Activated B cell treated with CpG ODN at 0.5 μM for 24 hours (primary cell): ENCODE measurements at regions not wholly inside any gene's neighbourhood (a gene's known extent, or its start where the extent isn't known, plus 50 kb on each side); places are given as distances from the start of the nearest gene placed in this dataset.

Source experiments
- ATAC-seq: fragments of 200-7000 bp; cut with Tn5 transposase; one replicate; pipeline ENCODE4 v1.10.0; 2021; ENCODE audit warnings: low read depth, mild to moderate bottlenecking, moderate library complexity
- CTCF ChIA-PET: fragments of 350-600 bp; sonication (Branson Sonifier 250); formaldehyde crosslinking; loops from one replicate; lab custom pipeline; 2021; ENCODE audit warnings: antibody characterized with exemption; lab: Charles Lee
- POLR2A ChIA-PET: fragments of 350-600 bp; sonication (Branson Sonifier 250); formaldehyde crosslinking; loops from one replicate; lab custom pipeline; 2021; ENCODE audit warnings: antibody characterized with exemption; lab: Charles Lee
- DNase-seq: peaks from one replicate; pipeline ENCODE4 v3.0.0; 2022
- H3K27ac Mint-ChIP-seq: one replicate; pipeline ENCODE4 v1.8.0; 2020; ENCODE audit warnings: mixed read lengths
- H3K27me3 Mint-ChIP-seq: one replicate; pipeline ENCODE4 v1.8.0; 2021; ENCODE audit warnings: mixed read lengths
- H3K36me3 Mint-ChIP-seq: one replicate; pipeline ENCODE4 v1.8.0; 2021; ENCODE audit warnings: low read depth, mixed read lengths
- H3K4me1 Mint-ChIP-seq: one replicate; pipeline ENCODE4 v1.8.0; 2021; ENCODE audit warnings: mixed read lengths
- H3K4me3 Mint-ChIP-seq: one replicate; pipeline ENCODE4 v1.8.0; 2020; ENCODE audit warnings: mild to moderate bottlenecking, mixed read lengths
- H3K9me3 Mint-ChIP-seq: one replicate; pipeline ENCODE4 v1.8.0; 2020; ENCODE audit warnings: mixed read lengths
- CTCF ChIP-seq: fragments of 200-600 bp; IDR thresholded peaks from one replicate; pipeline ENCODE4 v1.8.0; 2022; ENCODE audit warnings: antibody characterized with exemption, mild to moderate bottlenecking
- intact Hi-C: fragments of 100-400 bp; cut with micrococcal nuclease; formaldehyde crosslinking; loops from one replicate; pipeline ENCODE4 v1.15.1; 2024

- Mint-ChIP-seq H3K4me1 (no peaks in the 10 kb centered on the region), H3K4me3 (no peak overlapping the region), H3K36me3 (no peaks in the 10 kb centered on the region), H3K27me3 (no peaks in the 10 kb centered on the region), H3K27ac (no peak overlapping the region), H3K9me3 (peaks cover 4% of the 10 kb centered on the region)
- POLR2A ChIA-PET = no interaction called here
- CTCF ChIA-PET = no interaction called here
- DNase-seq (no peak), ATAC-seq (no peak)
- TF ChIP-seq CTCF = no peak
- intact Hi-C loops = no loop called here
Observed at GRCh38 chr13:53520132-53520531, 491.5 kb downstream of the OLFM4 start.

DNA sequence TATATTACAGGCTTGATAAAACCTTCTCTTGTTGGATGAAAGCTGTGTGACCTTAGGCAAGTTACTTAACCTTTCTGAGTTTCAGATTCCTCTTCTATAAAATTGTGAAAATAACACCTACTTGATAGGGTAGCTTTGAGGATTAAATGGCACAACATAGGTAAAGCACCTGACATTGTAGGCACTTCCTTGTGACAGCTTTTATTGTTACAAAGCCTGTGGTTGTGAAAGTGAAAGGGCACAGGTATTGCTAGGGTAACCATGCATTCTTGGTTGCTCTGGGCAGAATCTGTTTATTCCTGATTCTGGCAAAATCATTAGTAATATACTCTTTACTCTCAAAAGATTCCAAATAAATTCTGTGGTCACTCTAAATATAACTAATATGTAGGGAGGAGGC lies 493.4 kb downstream of the OLFM4 start:
- H3K4me3 Mint-ChIP-seq = no peak overlapping the region
- ATAC-seq = no peak
- no peaks in the 10 kb centered on the region for H3K36me3 Mint-ChIP-seq
- POLR2A ChIA-PET = no interaction called here
- H3K9me3 Mint-ChIP-seq = peaks cover 4% of the 10 kb centered on the region
- no peak for TF ChIP-seq CTCF
- no peaks in the 10 kb centered on the region for H3K4me1 Mint-ChIP-seq
- DNase-seq = no peak
- no peak overlapping the region for H3K27ac Mint-ChIP-seq
- H3K27me3 Mint-ChIP-seq = no peaks in the 10 kb centered on the region
- CTCF ChIA-PET = no interaction called here
- intact Hi-C loops = no loop called here

DNA sequence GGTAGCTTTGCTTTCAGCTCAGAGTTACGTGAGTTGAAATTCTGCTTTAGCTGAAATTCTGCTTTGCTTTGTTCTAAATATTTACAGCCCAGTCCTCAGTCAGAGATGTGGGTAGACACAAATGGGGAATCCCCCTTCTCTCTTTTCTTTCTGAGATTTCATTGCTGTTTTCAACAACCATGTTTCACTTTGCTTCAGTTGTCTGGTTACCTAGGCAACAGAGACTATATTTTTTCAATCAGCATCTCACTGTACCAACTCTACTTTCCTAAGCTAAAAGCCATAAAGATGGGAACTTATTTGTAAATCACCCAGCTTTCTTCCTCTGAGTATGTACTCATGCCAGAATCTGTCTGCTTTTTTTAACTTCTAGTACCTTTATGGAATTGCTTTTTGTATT lies 509.0 kb downstream of the OLFM4 start:
- H3K4me1 Mint-ChIP-seq = no peaks in the 10 kb centered on the region
- no peaks in the 10 kb centered on the region for H3K27me3 Mint-ChIP-seq
- ChIA-PET POLR2A (no interaction called here), CTCF (no interaction called here)
- H3K27ac Mint-ChIP-seq = no peak overlapping the region
- DNase-seq = no peak
- TF ChIP-seq CTCF = no peak
- peaks cover 5% of the 10 kb centered on the region for H3K9me3 Mint-ChIP-seq
- intact Hi-C loops = no loop called here
- H3K36me3 Mint-ChIP-seq = no peaks in the 10 kb centered on the region
- ATAC-seq = no peak
- no peak overlapping the region for H3K4me3 Mint-ChIP-seq

GRCh38 chr13:53545340-53545941 lies 516.8 kb downstream of the OLFM4 start:
- intact Hi-C loops = no loop called here
- Mint-ChIP-seq H3K27ac (no peak overlapping the region), H3K27me3 (no peaks in the 10 kb centered on the region), H3K4me1 (no peaks in the 10 kb centered on the region), H3K36me3 (no peaks in the 10 kb centered on the region), H3K4me3 (no peak overlapping the region), H3K9me3 (peaks cover 6% of the 10 kb centered on the region)
- POLR2A ChIA-PET = no interaction called here
- TF ChIP-seq CTCF = no peak
- CTCF ChIA-PET = no interaction called here
- DNase-seq (no peak), ATAC-seq (no peak)

DNA sequence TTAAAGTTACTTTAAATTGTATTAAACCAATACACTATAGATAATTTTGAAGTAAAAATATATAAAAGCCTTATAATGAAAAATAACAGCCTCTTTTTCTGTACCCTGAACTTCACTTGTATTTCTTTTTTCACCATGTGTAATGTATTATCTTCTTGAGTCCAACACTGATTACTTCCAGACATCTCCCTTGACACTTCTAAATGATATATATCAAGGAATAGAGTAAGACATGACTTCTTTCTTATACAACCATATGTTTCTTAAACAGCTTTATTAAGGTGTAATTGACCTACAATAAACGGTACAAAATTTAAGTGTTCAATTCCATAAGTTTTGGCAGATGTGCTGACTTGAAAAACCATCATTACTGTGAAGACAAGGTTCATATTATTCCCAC lies 531.9 kb downstream of the OLFM4 start:
- peaks cover 14% of the 10 kb centered on the region for H3K9me3 Mint-ChIP-seq
- no peaks in the 10 kb centered on the region for H3K27me3 Mint-ChIP-seq
- intact Hi-C loops = no loop called here
- no peak for TF ChIP-seq CTCF
- DNase-seq = no peak
- no peaks in the 10 kb centered on the region for H3K4me1 Mint-ChIP-seq
- no peaks in the 10 kb centered on the region for H3K36me3 Mint-ChIP-seq
- H3K27ac Mint-ChIP-seq = no peak overlapping the region
- ATAC-seq = no peak
- CTCF ChIA-PET = no interaction called here
- H3K4me3 Mint-ChIP-seq = no peak overlapping the region
- POLR2A ChIA-PET = no interaction called here
